K562 (cell line): ENCODE measurements at regions not wholly inside any gene's neighbourhood (a gene's known extent, or its start where the extent isn't known, plus 50 kb on each side); places are given as distances from the start of the nearest gene placed in this dataset.

ENCODE experiments used
- CTCF ChIP-seq, 3 experiments: IDR thresholded peaks in 2 of 3; conservative IDR thresholded peaks in 1 of 3; 2 replicates each; pipeline ENCODE4 v1.5.1; 2011 to 2012; ENCODE audit warnings: low read length in 3 of 3, mild to moderate bottlenecking in 3 of 3, control low read depth in 2 of 3, improper control_type of control experiment in 1 of 3, inconsistent platforms in 1 of 3, low read depth in 1 of 3, mixed read lengths in 1 of 3, moderate library complexity in 1 of 3; ENCODE audit not compliant: insufficient read depth in 2 of 3
- FOXA1 ChIP-seq: fragments of 450-650 bp; IDR thresholded peaks from 2 replicates; pipeline ENCODE4 v1.6.1; 2016; ENCODE audit warnings: mild to moderate bottlenecking, borderline replicate concordance
- FOXJ2 ChIP-seq: fragments of 200-800 bp; sonication (Bioruptor generic); IDR thresholded peaks from 2 replicates; pipeline ENCODE4 v1.6.1; 2016; ENCODE audit warnings: missing genetic modification characterization, missing compliant biosample characterization
- PML ChIP-seq: IDR thresholded peaks from 2 replicates; pipeline ENCODE4 v1.6.1; 2012; ENCODE audit warnings: low read length, inconsistent platforms
- RAD21 ChIP-seq, 2 experiments: fragments of 250-450 bp in 1 of 2; fragments of 450-650 bp in 1 of 2; sonication (Bioruptor Pico) in 1 of 2; formaldehyde crosslinking in 1 of 2; IDR thresholded peaks in 1 of 2; conservative IDR thresholded peaks in 1 of 2; 2 replicates each; pipeline versions ENCODE4 v1.4.0 to v1.8.0; 2020 to 2022; ENCODE audit warnings: mild to moderate bottlenecking in 2 of 2, moderate library complexity in 1 of 2
- REST ChIP-seq, 2 experiments: fragments of 450-650 bp; formaldehyde crosslinking in 1 of 2; IDR thresholded peaks; 2 replicates each; pipeline versions ENCODE4 v1.4.0 to v1.6.1; 2014 to 2020; ENCODE audit warnings: mild to moderate bottlenecking in 2 of 2, borderline replicate concordance in 1 of 2, low read depth in 1 of 2
- SMAD4 ChIP-seq: fragments of 250-450 bp; sonication (Bioruptor Pico); conservative IDR thresholded peaks from 2 replicates; pipeline ENCODE4 v1.8.0; 2021; ENCODE audit warnings: inconsistent platforms, mild to moderate bottlenecking, moderate library complexity
- ZNF263 ChIP-seq: sonication (generic); formaldehyde crosslinking; IDR thresholded peaks from 2 replicates; pipeline ENCODE4 v1.8.0; 2022; ENCODE audit warnings: mild to moderate bottlenecking, missing genetic modification reagents, borderline replicate concordance

GRCh38 chr4:10192331-10192730 lies 75.7 kb upstream of the WDR1 start (continued):
- TF ChIP-seq REST (IDR thresholded peaks at IDR 0.05; ENCODE audit: borderline replicate concordance), result peak; percentile 49; the same call in 1 of the 2 replicates
- no peak for TF ChIP-seq REST (CRISPR knock-in tag; IDR thresholded peaks at IDR 0.05; ENCODE audit: low read depth)
- no peak for TF ChIP-seq FOXJ2 (tag)
- TF ChIP-seq PML, result no peak
- TF ChIP-seq CTCF (IDR thresholded peaks at IDR 0.05 in 2 of 3, conservative IDR thresholded peaks at IDR 0.05 in 1 of 3; ENCODE audit: insufficient read depth in 2 of 3, low read depth in 1 of 3, low read length in 3 of 3), result peak in 1 of 3 experiments; percentile 36; a peak in 1 of 6 replicates
- 0 out of 2 replicates have a peak, but pooled peaks have one; percentile 30 for TF ChIP-seq SMAD4 (CRISPR knock-in tag)
- TF ChIP-seq FOXA1, result no peak
- no peak for TF ChIP-seq ZNF263
- TF ChIP-seq RAD21 (CRISPR knock-in tag; conservative IDR thresholded peaks at IDR 0.05 in 1 of 2, IDR thresholded peaks at IDR 0.05 in 1 of 2), result peak; percentile 62 to 64
